CD4-positive, alpha-beta T cell (primary cell): ENCODE measurements at regions not wholly inside any gene's neighbourhood (a gene's known extent, or its start where the extent isn't known, plus 50 kb on each side); places are given as distances from the start of the nearest gene placed in this dataset.

Source experiments
- ATAC-seq: fragments of 200-7000 bp; cut with Tn5 transposase; one replicate; pipeline ENCODE4 v1.10.0; 2022; ENCODE audit warnings: mild to moderate bottlenecking; ENCODE audit not compliant: poor library complexity
- CTCF ChIA-PET: fragments of 350-600 bp; sonication (Branson Sonifier 250); formaldehyde crosslinking; loops from one replicate; lab custom pipeline; 2021; ENCODE audit warnings: antibody characterized with exemption, inconsistent platforms; lab: Charles Lee
- POLR2A ChIA-PET: fragments of 350-600 bp; sonication (Branson Sonifier 250); formaldehyde crosslinking; loops from one replicate; lab custom pipeline; 2021; ENCODE audit warnings: antibody characterized with exemption, inconsistent platforms; lab: Charles Lee
- DNase-seq, 14 experiments: peaks; one replicate each; pipeline ENCODE4 v3.0.0-alpha.2; 2013 to 2020; ENCODE audit warnings: mixed read lengths in 2 of 14
- H3K27ac ChIP-seq, 2 donors: one replicate each; pipeline versions ENCODE4 v1.5.1 to v1.7.0; 2013; ENCODE audit warnings: low read length in 2 of 2, low read depth in 1 of 2, mild to moderate bottlenecking in 1 of 2
- H3K27me3 ChIP-seq, 2 experiments: 1 replicate in 1 of 2; 2 replicates in 1 of 2; pipeline versions ENCODE4 v1.6.1 to v1.7.0; 2013; ENCODE audit warnings: low read length in 2 of 2, control low read depth in 1 of 2, mild to moderate bottlenecking in 1 of 2, moderate library complexity in 1 of 2; ENCODE audit not compliant: insufficient read depth in 2 of 2, control insufficient read depth in 1 of 2
- H3K36me3 ChIP-seq: one replicate; pipeline ENCODE4 v1.6.1; 2013; ENCODE audit warnings: low read length, control low read depth; ENCODE audit not compliant: insufficient read depth
- H3K4me1 ChIP-seq: one replicate; pipeline ENCODE4 v1.6.1; 2013; ENCODE audit warnings: low read length, control low read depth; ENCODE audit not compliant: insufficient read depth
- H3K4me3 ChIP-seq: one replicate; pipeline ENCODE4 v1.5.1; 2013; ENCODE audit warnings: mild to moderate bottlenecking, low read length, moderate library complexity
- H3K9me3 ChIP-seq, 2 experiments: 1 replicate in 1 of 2; 2 replicates in 1 of 2; pipeline versions ENCODE4 v1.6.1 to v1.7.0; 2013; ENCODE audit warnings: low read length in 2 of 2, mild to moderate bottlenecking in 2 of 2, control low read depth in 1 of 2, moderate library complexity in 1 of 2; ENCODE audit not compliant: control insufficient read depth in 1 of 2, insufficient read depth in 1 of 2
- H3K27ac Mint-ChIP-seq: one replicate; pipeline ENCODE4 v1.8.0; 2020; ENCODE audit warnings: mixed read lengths
- H3K27me3 Mint-ChIP-seq: one replicate; pipeline ENCODE4 v1.8.0; 2021; ENCODE audit warnings: mixed read lengths
- H3K36me3 Mint-ChIP-seq: one replicate; pipeline ENCODE4 v1.8.0; 2021; ENCODE audit warnings: low read depth, mixed read lengths
- H3K4me1 Mint-ChIP-seq: one replicate; pipeline ENCODE4 v1.8.0; 2021; ENCODE audit warnings: low read depth, mixed read lengths
- H3K4me3 Mint-ChIP-seq: one replicate; pipeline ENCODE4 v1.8.0; 2020; ENCODE audit warnings: mild to moderate bottlenecking, mixed read lengths
- H3K9me3 Mint-ChIP-seq: one replicate; pipeline ENCODE4 v1.8.0; 2020; ENCODE audit warnings: mixed read lengths
- intact Hi-C, 2 experiments: fragments of 100-400 bp; cut with DNase I in 1 of 2; cut with micrococcal nuclease in 1 of 2; formaldehyde crosslinking; loops; one replicate each; pipeline versions ENCODE4 v1.15.1 to v1.9.0; 2023 to 2025; cut with DNase I, micrococcal nuclease
- TF ChIP-seq, protein P1 (sequence below): fragments of 200-600 bp; IDR thresholded peaks from one replicate; pipeline ENCODE4 v1.8.0; 2022; ENCODE audit warnings: antibody characterized with exemption, mild to moderate bottlenecking

DNA sequence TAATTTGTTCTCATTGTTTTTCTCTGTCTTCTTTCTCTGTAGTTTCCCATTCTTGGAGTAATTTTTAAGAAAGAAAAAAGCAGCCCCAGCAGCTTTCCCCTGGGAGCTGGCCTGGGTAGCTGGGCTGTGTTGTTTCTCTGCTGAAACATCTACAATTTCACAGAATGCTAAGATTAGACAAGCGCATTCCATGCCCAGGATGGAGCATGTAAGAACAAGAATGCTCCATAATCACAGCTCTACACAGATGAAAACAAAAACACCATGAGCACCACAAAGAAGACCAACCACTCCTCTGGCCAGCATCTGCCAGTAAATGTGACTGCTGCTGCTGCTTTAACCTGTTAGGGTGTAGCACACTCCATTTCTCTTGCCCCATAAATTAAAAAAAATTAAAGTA is 239.2 kb upstream of the SLITRK1 start:
- H3K27ac ChIP-seq, result no peak overlapping the region
- Mint-ChIP-seq H3K4me3 (no peak overlapping the region), H3K9me3 (no peaks in the 10 kb centered on the region), H3K36me3 (no peaks in the 10 kb centered on the region), H3K27ac (no peak overlapping the region), H3K4me1 (no peaks in the 10 kb centered on the region), H3K27me3 (no peaks in the 10 kb centered on the region)
- H3K4me1 ChIP-seq, result no peaks in the 10 kb centered on the region
- no peak overlapping the region for H3K4me3 ChIP-seq
- ATAC-seq (no peak), DNase-seq (no peak)
- ChIA-PET CTCF (no interaction called here), POLR2A (no interaction called here)
- TF ChIP-seq, protein P1, sequence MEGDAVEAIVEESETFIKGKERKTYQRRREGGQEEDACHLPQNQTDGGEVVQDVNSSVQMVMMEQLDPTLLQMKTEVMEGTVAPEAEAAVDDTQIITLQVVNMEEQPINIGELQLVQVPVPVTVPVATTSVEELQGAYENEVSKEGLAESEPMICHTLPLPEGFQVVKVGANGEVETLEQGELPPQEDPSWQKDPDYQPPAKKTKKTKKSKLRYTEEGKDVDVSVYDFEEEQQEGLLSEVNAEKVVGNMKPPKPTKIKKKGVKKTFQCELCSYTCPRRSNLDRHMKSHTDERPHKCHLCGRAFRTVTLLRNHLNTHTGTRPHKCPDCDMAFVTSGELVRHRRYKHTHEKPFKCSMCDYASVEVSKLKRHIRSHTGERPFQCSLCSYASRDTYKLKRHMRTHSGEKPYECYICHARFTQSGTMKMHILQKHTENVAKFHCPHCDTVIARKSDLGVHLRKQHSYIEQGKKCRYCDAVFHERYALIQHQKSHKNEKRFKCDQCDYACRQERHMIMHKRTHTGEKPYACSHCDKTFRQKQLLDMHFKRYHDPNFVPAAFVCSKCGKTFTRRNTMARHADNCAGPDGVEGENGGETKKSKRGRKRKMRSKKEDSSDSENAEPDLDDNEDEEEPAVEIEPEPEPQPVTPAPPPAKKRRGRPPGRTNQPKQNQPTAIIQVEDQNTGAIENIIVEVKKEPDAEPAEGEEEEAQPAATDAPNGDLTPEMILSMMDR, result no peak
- H3K36me3 ChIP-seq, result no peaks in the 10 kb centered on the region
- H3K27me3 ChIP-seq, result no peaks in the 10 kb centered on the region
- H3K9me3 ChIP-seq, result peaks cover 0 to under 1% of the 10 kb centered on the region in 2 experiments
- intact Hi-C loops, result no loop called here

DNA sequence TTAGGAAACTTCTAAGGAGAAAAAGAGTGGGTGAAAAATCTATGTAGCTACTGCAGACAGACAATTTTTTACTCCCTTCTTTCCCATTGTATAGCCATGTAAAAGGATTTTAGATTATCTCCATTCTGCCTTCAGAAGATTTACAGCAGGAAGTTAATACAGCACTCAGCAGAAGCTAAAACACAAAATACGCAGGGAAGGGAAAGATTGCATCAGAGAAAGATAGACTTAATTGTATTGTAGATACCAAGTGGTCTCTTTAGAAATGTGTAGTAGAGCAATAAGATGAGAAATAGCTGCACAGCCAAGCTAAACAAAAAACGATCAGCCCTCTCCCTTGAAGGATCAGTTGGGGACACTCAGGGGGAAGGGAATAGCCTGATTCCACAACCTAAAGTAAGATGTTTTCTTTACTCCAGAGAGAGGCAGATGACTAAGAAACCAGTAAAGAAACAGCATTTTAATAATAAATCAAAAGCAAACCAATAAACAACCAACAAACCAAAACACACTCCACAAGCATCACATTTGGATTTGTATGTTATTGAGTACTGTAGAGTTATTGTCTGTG is 236.7 kb upstream of the SLITRK1 start:
- intact Hi-C loops, result no loop called here
- ATAC-seq, result no peak

DNA sequence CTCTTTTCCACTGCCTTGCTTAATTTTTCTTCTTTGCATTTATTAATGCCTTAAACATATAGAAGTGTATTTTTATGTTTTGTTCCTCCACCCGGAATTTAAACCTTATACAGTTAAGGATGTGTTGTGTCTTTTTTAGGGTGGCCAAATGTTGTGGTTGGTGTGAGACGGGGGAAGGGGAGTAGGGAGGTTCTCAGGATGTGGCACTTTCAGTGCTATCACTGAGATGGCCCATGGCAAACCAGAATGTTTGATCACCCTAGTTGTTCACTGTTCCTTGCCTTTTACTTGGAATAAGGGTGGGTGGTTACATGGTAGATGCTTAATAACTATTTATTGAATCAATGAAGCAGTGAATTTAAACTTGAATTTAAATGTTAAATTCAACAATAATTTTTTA is 216.0 kb upstream of the SLITRK1 start:
- intact Hi-C loops, result no loop called here
- Histone ChIP-seq H3K4me3 (no peak overlapping the region), H3K4me1 (no peaks in the 10 kb centered on the region), H3K27ac (no peak overlapping the region), H3K9me3 (no peaks in the 10 kb centered on the region), H3K36me3 (no peaks in the 10 kb centered on the region), H3K27me3 (no peaks in the 10 kb centered on the region)
- TF ChIP-seq, protein P1, result no peak
- ChIA-PET CTCF (no interaction called here), POLR2A (interaction anchor here (0.6 kb wide), 1 partner anchor 25 kb away, joined by 3 read pairs; no protein-coding TSS in a partner anchor)
- Mint-ChIP-seq H3K27ac (no peak overlapping the region), H3K36me3 (no peaks in the 10 kb centered on the region), H3K9me3 (no peaks in the 10 kb centered on the region), H3K4me3 (no peak overlapping the region), H3K4me1 (peaks cover 3% of the 10 kb centered on the region), H3K27me3 (no peaks in the 10 kb centered on the region)
- no peak for DNase-seq
- no peak for ATAC-seq

More for the DNA sequence above, 236.7 kb upstream of the SLITRK1 start:
- POLR2A ChIA-PET, result no interaction called here
- CTCF ChIA-PET, result no interaction called here
- Histone ChIP-seq H3K4me3 (no peak overlapping the region), H3K4me1 (no peaks in the 10 kb centered on the region), H3K27me3 (no peaks in the 10 kb centered on the region), H3K27ac (no peak overlapping the region), H3K36me3 (no peaks in the 10 kb centered on the region), H3K9me3 (no peaks in the 10 kb centered on the region)
- Mint-ChIP-seq H3K36me3 (no peaks in the 10 kb centered on the region), H3K4me1 (no peaks in the 10 kb centered on the region), H3K4me3 (no peak overlapping the region), H3K27ac (no peak overlapping the region), H3K9me3 (no peaks in the 10 kb centered on the region), H3K27me3 (no peaks in the 10 kb centered on the region)
- TF ChIP-seq, protein P1, result no peak
- DNase-seq, result no peak
